ENCODE measurements at regions not wholly inside any gene's neighbourhood (a gene's known extent, or its start where the extent isn't known, plus 50 kb on each side); places are given as distances from the start of the nearest gene placed in this dataset.

DNA sequence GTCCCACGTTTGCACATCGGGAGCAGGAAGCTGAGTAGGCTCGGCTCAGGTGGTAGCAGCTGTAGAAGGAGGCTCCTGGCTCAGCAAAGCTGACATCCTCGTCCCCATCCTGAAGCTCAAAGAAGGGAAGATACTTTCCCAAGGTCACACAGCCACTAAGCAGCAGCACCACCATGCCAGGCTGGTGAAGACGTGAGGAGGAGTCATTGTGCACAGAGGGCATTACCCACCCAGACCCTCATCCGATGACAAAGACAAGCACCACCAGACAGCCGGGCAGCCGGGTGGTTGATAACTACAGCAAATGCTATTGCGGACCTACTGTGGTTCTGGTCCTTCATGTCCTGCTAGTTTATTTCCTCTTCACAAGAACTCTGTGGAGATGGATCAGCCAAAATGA lies 186.9 kb downstream of the MATN1 start:
- no peak for TF ChIP-seq POLR2A (IDR thresholded peaks at IDR 0.05)
- TF ChIP-seq, protein P1, sequence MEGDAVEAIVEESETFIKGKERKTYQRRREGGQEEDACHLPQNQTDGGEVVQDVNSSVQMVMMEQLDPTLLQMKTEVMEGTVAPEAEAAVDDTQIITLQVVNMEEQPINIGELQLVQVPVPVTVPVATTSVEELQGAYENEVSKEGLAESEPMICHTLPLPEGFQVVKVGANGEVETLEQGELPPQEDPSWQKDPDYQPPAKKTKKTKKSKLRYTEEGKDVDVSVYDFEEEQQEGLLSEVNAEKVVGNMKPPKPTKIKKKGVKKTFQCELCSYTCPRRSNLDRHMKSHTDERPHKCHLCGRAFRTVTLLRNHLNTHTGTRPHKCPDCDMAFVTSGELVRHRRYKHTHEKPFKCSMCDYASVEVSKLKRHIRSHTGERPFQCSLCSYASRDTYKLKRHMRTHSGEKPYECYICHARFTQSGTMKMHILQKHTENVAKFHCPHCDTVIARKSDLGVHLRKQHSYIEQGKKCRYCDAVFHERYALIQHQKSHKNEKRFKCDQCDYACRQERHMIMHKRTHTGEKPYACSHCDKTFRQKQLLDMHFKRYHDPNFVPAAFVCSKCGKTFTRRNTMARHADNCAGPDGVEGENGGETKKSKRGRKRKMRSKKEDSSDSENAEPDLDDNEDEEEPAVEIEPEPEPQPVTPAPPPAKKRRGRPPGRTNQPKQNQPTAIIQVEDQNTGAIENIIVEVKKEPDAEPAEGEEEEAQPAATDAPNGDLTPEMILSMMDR (IDR thresholded peaks at IDR 0.05), result no peak
